Cerebellar nuclear complex (tissue), 1 donor: ENCODE measurements at regions not wholly inside any gene's neighbourhood (a gene's known extent, or its start where the extent isn't known, plus 50 kb on each side); places are given as distances from the start of the nearest gene placed in this dataset.
"Not testable (repeated sequence)": the region's sequence is repeated elsewhere in the genome, so short reads cannot be mapped to it uniquely, and the experiment has no call there.

Experiments used
- DNase-seq, 2 experiments: peaks; one replicate each; lab custom pipeline; 2025; lab: John Stamatoyannopoulos, UW

DNA sequence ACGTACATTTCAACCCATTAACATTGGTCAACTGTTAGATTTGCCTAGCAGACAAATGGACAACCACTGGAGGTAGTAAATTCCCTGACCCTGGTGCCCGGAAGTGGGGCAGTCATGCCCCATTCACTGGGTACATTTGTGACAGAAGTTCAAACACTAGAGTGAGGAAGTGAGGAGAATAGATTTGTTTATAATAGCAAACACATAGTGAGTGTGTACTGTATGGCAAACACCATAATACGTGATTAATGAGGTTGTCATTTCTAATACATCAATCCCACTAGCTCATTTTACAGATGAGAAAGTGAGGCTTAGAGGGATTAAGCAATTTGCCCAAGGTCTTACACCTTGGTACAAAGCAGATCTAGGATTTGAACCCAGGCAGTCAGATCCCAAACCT is 181.9 kb upstream of the MKLN1 start:
- no peak for DNase-seq

DNA sequence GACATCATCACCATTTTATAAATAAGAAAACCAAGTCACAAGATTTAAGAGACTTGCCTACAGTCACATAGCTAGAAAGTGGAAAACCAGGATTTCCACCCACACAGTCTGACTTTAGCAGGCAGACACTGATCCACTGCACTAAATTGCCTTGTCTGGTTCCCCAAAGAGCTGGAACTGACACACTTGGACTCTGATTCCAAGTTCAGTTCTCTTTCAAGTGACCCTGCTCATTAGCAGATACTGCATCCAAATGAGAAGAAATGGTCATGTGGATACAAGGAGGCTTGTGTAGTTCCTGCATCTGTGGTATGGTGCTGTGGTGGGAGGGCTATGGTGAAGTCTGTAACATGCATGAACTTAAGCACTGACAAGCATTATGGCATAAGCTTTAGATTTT is 180.1 kb upstream of the MKLN1 start:
- DNase-seq, result no peak

DNA sequence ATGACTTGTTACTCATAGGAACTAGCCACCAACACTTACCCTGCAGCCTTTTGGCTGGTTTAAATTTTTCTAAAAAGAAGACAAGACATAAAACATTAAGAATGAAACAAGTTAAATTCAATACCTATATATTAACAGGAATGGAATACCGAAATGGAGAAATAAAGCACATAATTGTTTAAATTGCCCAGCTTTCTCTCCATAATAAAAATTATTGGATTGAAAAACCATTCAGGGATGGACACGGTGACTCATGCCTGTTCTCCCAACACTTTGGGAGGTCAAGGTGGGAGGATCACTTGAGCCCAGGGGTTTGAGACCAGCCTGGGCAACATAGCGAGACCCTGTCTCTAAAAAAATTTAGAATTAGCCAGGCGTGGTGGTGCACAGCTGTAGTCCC is 179.4 kb upstream of the MKLN1 start:
- no peak for DNase-seq

DNA sequence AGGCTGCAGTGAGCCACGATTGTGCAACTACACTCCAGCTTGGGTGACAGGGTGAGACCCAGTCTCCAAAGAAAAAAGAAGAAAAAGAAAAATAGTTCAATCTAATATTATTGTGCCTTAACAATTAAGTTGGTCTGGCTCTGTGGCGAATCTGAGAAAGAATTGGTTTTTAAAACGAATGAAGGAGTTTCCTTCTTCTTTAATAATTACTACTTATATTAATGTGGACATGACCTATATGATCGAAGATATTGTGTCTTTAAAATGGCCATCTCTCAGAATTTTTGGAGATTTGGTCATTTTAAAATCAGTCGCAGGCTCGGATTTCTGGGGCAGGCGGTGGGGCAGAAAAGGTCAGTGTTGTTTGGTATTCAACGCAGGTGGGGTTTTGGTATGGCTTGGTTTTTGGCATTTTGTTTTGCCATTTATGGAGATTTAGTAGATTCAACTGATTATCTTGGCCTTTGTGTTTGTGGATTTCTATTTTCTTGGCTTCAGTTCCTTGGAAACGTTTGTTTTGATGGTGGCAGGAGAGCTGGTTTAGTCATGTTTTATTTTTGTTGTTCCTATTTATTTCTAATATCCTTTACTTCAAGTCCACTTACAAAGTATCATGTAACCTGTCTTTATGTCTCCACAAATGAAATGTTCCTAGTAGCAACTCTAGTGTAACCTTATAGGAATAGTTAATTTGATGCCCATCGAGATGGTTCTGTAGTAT is 178.8 kb upstream of the MKLN1 start:
- no peak for DNase-seq

DNA sequence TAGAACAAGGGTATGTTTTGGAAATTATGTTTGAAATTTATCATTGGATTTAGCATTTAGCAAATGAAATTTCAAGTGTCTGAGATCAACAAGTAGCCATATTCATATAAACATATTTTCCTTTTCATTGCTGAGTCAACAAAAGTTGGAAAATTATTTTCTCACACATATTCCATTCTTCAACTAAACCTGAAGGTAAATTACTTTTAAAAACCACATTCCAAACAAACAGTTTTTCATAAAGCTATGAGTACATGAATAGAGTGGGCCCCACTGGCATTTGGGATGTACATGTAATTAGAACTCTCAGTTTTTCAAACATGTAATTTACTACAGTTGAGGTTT is 178.3 kb upstream of the MKLN1 start:
- no peak for DNase-seq

DNA sequence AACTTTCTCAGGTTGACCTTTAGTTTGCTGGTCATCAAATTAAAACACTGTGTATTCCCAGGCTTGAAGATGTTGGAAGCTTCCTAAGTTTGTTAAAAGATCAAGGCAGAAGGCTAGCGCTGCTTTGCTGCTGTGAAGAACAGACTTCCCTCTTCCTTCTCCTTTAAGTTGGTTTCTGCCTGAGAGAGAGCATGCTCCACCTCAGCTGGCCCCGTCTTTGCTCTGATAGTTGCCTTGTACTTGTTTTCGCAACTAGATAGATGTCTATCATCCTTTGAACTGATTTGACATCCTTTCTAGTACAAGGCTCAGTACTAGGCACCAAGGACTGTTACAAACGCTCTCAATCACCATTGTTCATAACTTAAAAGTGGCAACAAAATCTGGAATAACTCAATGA is 177.8 kb upstream of the MKLN1 start:
- DNase-seq, result no peak

DNA sequence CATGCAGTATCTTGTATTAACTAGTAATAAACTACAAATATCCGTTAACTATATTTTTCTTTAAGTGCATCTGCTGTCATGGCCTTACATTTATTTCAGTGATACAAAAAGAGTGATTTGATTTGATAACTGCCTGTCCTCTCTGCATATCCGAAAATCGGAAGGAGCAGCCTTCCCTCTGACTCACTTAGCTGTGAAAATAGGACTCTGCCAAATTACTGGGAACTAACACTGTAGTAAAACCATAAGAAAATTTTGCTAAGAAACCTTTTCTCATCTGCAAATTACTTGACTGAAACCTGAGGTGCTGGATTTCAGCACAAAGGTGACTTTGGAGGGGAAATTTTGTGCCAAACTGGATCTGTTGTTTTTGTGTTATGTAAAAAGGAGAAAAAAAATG is 176.6 kb upstream of the MKLN1 start:
- DNase-seq, result no peak

DNA sequence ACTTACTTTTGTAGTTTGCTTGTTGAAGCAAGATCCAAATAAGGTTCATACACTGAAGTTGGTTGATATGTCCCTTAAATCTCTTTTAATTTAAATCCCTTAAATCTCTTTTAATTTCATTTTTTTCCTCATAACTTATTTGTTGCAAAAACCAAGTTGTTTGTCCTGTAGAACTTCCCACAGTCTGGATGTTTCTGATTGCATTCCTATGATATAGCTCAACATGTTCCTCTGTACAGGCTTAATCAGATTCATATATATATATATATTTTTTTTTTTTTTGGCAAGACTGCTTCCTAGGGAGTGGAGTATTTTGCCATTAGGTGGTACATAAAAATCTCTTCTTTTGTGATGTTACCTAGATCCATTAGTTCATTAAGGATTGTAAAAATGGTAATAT is 174.9 kb upstream of the MKLN1 start:
- no peak for DNase-seq

DNA sequence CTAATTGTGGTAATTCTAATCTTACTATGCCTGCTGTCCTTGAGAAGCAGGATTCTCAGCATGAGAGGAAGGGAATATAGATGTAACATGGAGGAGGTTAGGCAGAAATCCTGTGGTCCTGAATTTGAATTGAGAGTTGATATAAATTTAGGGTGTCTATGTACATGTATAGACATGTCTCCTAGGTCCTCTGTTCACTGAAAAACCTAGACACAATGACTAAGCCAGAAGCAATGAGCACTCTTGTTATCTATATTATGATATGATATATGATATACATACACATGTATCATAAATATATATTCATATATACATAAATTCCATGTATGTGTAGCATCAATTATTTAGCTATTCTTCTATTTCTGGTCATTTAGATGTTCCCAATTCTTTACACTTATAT is 173.3 kb upstream of the MKLN1 start:
- no peak for DNase-seq

DNA sequence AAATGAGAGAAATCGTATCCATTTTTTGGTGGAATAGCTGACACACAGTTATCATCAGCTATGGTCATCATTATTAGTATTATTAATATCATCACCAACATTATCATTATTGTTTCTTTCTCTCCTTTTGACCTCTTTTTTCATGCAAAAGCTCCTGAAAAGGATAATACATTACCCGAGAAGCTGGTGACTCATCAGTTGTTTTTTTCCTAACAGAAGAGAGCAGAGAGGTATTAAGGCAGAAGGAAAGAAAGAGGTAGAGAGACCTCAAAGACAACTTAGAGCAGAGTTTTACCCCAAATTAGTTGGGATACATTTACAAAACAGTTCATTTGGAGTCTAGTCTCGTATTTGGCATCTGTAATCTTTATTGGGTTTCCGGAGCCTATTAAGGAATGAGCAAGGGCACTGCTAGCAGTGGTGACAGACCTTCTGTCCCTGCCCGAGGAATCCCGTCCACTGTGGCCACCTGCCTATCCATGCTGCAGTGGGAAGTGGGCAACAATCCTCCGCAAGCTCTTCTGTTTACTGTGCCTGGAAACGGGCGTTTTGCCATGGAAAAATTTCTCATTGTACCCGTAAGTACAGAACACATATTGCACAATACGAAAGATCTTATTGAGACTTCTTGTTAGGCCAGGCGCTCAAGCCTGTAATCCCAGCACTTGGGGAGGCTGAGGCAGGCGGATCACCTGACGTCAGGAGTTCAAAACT is 170.0 kb upstream of the MKLN1 start:
- no peak for DNase-seq

DNA sequence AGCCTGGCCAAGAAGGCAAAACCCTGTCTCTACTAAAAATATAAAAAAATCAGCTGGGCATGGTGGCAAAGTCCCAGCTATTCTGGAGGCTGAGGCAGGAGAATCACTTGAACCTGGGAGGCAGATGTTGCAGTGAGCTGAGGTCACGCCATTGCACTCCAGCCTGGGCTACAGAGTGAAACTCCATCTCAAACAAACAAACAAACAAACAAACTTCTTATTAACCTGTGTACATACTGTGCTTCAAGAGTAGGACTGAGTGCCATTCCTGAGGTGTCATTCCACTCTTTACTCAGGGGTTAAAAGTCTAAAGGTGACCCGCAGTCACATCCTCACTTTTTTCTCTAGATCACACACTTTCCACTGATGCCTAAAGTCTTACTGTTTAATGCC is 169.4 kb upstream of the MKLN1 start:
- not testable (repeated sequence) for DNase-seq

DNA sequence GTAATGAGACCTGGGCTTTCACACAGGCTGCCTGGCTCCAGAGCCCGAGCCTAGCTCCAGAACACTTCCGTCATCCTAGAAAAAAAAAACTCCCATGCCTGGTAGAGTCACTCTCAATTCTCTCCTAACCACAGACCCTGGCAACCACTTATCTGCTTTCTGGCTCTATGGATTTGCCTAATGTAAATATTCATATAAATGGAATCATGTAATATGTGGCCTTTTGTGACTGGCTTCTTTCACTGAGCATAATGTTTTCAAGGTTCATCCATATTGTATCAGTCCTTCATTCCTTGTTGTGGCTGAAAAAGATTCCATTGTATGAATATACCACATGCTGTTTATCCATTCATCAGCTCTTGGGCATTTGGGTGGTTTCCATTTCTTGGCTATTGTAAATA is 167.7 kb upstream of the MKLN1 start:
- DNase-seq, result no peak

DNA sequence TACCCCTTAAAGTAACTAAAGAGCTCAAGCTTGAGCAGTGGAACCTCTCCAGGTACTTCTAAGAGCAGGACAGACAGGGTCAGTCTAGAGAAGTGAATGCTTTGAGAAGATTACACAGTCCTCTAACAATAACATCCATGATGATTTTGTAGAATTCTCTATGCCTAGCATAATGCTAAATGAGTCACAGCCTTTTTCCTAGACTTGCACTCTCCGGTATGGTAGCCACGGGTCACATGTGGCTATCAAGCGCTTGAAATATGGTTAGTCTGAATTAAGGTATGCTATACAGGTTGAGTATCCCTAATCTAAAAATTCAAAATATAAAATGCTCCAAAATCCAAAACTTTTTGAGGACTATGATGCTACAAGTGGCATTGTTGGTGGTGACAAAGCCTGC is 166.6 kb upstream of the MKLN1 start:
- no peak for DNase-seq

DNA sequence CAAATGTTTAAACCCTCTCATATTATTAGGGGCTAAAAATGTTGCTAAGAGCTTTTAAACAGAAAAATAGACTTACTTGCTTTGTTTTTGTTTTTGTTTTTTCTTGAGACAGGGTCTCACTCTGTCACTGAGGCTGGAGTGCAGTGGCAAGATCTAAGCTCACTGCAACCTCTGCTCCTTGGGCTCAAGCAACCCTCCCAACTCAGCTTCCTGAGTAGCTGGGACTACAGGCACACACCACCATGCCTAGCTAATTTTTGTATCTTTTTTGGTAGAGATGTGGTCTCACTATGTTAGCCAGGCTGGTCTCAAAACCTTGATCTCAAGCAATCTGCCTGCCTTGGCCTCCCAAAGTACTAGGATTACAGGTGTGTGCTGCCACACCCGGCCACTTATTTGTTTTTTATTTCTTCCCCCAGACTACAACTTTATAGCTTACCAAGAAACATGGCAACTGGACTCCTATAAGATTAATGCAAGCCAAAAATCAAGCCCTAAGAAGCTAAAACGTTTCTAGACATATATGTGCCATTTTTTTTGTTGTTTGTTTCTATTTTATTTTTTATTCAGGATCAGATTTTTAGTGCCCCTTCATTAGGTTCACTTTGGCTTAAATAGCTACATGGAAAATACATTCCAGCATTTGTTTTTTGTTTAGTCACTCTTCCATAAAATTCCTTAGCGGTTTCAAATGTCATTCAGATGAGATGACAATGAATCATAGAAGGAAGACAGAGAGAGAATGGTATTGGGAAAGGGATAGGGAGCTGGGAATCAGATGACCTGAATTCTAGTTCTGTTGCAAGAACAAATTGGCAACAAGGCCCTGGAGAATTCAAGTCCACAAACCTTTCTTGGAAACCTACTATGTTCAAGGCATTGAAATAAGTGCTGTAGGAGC is 163.4 kb upstream of the MKLN1 start:
- no peak for DNase-seq

DNA sequence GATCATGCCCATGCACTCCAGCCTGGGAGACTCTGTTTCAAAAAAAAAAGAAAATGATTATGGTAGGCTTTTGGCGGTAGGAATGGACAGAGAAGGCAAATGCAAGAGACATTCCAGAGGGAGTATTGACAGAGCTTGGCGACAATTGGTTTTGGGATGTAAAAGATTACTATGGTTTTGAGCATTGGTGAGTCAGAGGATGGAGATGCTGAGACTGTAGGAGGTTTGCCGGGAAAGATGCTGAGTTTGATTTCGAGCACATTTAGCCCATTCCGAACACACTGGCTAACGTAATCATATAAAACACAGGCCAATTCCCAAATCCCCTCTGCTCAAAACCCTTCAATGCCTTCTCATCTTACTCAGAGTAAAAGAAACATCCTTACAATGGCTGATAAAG is 161.6 kb upstream of the MKLN1 start:
- no peak for DNase-seq

DNA sequence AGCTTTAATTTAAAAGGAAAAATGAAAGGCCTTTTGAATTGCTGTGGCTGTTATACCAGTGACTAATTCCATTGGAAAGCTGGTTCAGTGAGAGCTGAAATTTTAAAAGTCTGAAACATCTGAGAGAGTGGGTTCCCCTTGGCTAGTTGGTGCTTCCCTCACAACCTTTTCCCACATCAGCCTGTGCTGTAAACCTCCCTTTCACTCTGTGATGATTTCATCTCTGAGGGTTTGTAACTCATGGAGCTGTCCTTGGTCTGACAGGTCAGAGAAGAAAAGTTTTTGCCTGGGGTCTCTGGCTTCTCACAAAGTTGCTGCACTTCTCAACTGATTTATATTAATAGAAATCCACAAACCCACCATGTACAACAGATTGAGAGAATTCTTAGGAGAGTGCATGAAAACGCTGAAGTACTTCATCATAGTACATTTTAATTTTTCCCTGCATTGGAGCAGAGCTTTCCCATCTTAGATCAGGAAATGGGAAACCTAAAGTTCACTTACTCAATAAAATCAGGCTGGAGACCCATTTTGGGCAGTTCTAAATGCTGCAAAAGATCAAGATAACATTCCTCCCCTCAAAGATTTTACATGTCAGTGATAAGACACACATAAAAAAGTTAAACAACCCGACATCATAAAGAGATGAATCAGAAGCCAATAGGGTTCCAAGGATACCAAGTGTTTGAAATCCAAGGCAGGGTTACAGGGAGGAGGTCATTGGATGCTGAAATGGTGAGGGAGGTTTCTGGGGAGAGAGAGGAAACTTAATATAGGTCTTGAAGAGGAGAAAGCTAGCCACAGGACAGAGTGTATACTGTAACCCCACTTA is 157.0 kb upstream of the MKLN1 start:
- no peak for DNase-seq

DNA sequence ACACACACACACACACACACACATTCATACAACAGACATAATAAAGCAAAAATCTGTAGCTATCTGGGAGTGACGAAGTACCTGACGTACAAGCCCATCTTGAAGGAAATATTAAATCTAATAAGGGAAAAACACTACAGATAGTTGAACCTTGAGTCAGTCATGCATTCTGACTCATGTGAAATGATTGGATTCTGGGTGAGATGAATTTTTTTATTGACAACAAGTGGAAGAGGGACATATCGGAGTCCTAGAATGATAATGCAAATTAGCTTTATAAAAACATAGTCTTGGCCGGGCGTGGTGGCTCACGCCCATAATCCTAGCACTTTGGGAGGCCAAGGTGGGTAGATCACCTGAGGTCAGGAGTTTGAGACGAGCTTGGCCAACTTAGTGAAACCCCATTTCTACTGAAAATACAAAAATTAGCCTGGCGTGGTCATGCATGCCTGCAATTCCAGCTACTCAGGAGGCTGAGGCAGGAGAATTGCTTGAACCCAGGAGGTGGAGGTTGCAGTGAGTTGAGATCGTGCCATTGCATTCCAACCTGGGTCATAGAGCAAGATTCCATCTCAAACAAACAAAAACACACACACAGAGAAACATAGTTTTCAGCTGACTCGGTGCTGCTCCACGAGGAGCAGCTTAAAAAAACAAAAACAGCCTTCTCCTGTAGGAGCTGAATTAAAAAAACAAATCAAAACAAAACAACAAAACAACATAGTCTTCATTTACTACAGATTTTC is 154.4 kb upstream of the MKLN1 start:
- no peak for DNase-seq

DNA sequence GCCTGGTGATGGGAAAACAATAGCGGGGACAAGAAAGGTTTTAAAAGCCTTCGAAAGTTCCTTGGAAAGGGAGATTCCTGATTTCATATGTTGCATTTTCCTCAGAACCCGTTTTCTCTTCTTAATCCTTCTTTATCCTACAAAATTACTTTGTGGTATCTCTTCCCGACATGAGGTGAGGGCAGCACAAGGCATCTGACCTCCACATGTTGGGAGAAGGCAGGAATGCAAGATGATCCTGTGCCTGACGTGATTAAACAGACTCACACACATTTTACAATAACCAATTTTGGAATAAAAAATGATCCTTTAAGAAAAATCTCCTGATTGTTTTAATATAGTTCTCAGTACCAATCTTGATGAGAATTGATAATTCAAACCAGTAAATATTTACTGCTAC is 153.3 kb upstream of the MKLN1 start:
- DNase-seq, result no peak

DNA sequence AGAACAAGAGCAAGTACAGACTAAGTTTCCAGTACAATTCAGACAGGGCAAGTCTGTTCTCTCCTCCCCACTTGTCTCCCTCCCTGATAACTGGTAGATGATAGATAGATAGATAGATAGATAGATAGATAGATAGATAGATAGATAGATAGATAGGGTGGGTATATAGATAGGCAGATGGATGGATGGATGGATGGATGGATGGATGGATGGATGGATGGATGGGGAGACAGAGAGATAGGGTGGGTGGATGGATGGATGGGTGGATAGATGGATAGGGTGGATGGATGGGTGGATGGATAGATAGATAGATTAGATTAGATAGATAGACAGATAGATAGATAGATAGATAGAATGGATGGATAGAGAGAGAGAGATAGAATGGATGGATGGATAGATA is 152.8 kb upstream of the MKLN1 start:
- DNase-seq, result no peak

DNA sequence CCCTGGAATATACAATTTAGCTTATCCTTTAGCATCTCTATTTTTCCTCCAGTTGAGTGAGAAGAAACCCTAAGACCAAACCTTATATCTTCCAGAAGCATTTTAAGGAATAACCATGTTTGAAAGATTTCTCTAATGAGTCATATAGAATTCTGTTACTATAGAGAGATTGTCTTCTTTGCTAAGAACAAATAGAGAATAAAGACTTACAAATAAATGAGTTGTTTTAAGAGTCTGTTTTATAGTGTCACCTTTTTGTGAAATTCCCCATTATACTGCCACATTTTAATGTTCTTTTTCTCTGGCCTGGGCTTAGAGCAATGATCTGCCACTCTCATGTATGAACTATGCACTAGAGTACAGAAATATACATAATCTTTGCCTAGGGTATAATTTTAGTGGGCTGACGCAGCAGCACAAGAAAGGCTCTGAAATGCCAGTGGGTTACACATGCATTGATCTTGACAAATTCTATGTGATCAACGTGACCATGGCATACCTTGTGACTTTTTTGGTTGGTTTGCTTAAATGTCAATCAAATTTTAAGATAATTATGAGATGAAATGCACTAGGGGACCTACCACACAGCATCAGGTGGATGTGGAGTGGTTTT is 145.1 kb upstream of the MKLN1 start:
- DNase-seq, result no peak

DNA sequence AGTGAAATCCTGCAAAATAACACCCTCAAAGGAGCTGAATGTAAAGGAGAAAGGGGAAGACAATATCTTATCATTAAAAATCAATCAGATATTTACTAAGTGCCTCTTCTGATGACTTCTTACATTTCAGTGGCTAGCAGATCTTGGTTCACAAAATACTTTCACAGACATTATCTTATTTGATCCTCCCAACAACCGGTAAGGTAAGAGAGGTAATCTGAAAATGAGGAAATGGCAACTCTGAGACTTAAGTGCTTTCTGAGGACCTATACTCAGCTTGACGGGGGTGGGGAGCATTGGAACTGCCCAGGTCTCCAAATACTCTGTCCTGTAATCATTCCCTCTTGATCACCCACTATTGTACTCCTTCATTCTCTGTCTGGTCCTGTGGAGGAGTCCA is 144.6 kb upstream of the MKLN1 start:
- DNase-seq, result no peak
